ENCODE measurements at regions not wholly inside any gene's neighbourhood (a gene's known extent, or its start where the extent isn't known, plus 50 kb on each side); places are given as distances from the start of the nearest gene placed in this dataset.

DNA sequence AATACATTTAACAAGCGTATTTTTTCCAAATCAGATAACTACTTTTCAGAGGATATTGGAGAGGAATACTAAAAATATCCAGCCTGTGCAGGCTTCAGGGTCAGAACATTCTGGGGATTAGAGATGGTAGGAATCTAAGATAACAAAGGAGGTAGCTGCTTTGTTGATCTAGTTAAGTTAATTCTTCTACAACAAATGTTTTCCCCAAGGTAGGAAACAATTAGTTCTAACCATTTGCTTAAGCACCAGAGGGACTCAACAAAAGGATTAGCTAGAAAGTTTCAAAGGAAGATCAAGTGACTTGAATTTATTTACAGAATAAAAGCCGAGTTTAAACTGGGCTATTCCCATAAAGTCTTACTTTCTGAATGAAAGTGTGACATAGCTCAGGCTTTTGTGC lies 524.2 kb downstream of the TMTC2 start:
- H3K9me3 ChIP-seq (ENCODE audit: control insufficient read depth in 2 of 2, insufficient read depth in 1 of 2, low read depth in 1 of 2, low read length in 1 of 2) = no peaks in the 10 kb centered on the region
- WGBS, 2 donors = 60 to 70% methylated on average over 2 of the region's 2 CpGs
- H3K36me3 ChIP-seq (ENCODE audit: control insufficient read depth in 2 of 2, insufficient read depth in 2 of 2, low read length in 1 of 2) = no peaks in the 10 kb centered on the region
- H3K27ac ChIP-seq (ENCODE audit: low read depth in 2 of 2, low read length in 1 of 2) = no peak overlapping the region
- no peaks in the 10 kb centered on the region for H3K4me1 ChIP-seq (ENCODE audit: control insufficient read depth in 2 of 2, insufficient read depth in 2 of 2, low read length in 1 of 2)
- no peak overlapping the region for H3K4me3 ChIP-seq (ENCODE audit: low read depth in 1 of 2, low read length in 2 of 2)
- no peaks in the 10 kb centered on the region for H3K27me3 ChIP-seq (ENCODE audit: control insufficient read depth in 1 of 2, insufficient read depth in 2 of 2, low read length in 2 of 2)

DNA sequence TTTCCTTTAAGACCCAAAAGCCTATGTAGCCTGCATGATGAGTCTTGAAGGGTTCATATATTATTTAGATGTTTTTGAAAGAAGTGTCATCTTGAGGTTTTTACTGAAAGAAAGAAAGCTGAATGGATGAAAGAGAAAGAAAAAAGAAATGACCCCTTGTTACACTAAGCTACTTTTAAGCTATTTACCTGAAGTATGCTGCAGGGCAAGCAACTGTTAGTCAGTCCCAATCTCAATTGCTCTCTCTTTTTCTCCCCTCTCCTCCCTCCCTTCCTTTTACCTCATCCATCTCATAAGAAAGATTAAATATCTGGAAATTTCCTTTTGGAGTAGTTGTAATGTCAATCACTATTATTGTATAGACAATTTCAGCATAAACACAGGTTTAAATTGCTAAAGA lies 512.4 kb downstream of the TMTC2 start:
- no peaks in the 10 kb centered on the region for H3K4me1 ChIP-seq (ENCODE audit: control insufficient read depth in 2 of 2, insufficient read depth in 2 of 2, low read length in 1 of 2)
- H3K27me3 ChIP-seq (ENCODE audit: control insufficient read depth in 1 of 2, insufficient read depth in 2 of 2, low read length in 2 of 2) = no peaks in the 10 kb centered on the region
- H3K36me3 ChIP-seq (ENCODE audit: control insufficient read depth in 2 of 2, insufficient read depth in 2 of 2, low read length in 1 of 2) = no peaks in the 10 kb centered on the region
- no peak overlapping the region for H3K4me3 ChIP-seq (ENCODE audit: low read depth in 1 of 2, low read length in 2 of 2)
- H3K27ac ChIP-seq (ENCODE audit: low read depth in 2 of 2, low read length in 1 of 2) = no peak overlapping the region
- H3K9me3 ChIP-seq (ENCODE audit: control insufficient read depth in 2 of 2, insufficient read depth in 1 of 2, low read depth in 1 of 2, low read length in 1 of 2) = no peaks in the 10 kb centered on the region

DNA sequence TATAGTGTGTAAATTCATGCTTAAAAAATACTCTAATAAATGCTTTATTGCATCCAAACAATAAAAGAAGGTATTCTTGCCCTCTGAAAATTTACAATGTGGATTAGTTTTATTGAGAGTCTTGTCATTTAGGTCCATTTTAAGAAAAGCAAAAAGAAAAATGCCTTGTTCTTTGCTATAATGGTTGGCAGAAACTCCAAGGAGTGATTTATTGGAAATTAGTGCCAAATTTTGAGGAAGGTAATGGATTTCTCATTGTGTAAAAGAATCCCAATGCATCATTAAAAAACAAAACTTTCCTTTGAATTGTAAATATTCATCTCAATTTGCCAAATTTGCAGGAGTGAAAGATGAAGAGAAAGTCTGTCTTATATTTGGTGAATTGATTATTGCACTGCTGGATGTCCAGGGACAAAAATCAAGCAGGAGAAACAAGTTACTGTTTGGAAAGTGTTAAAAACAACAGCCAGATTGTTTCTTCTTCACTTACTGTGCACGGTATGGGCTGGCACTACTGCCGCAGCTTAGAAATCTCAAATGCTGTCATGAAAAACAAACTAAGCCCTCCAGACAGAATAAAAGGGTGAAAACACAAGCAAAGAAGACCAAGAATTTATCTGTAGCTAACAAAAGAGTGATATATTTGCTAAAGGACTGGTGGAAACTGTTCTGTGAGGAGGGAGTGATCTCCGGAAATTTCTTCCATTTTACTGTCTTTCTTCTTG lies 511.7 kb downstream of the TMTC2 start:
- no peaks in the 10 kb centered on the region for H3K9me3 ChIP-seq (ENCODE audit: control insufficient read depth in 2 of 2, insufficient read depth in 1 of 2, low read depth in 1 of 2, low read length in 1 of 2)
- H3K4me3 ChIP-seq (ENCODE audit: low read depth in 1 of 2, low read length in 2 of 2) = no peak overlapping the region
- H3K36me3 ChIP-seq (ENCODE audit: control insufficient read depth in 2 of 2, insufficient read depth in 2 of 2, low read length in 1 of 2) = no peaks in the 10 kb centered on the region
- H3K27ac ChIP-seq (ENCODE audit: low read depth in 2 of 2, low read length in 1 of 2) = no peak overlapping the region
- WGBS, 2 donors = 14 to 29% methylated on average over 3 of the region's 3 CpGs
- H3K4me1 ChIP-seq (ENCODE audit: control insufficient read depth in 2 of 2, insufficient read depth in 2 of 2, low read length in 1 of 2) = no peaks in the 10 kb centered on the region
- H3K27me3 ChIP-seq (ENCODE audit: control insufficient read depth in 1 of 2, insufficient read depth in 2 of 2, low read length in 2 of 2) = no peaks in the 10 kb centered on the region

DNA sequence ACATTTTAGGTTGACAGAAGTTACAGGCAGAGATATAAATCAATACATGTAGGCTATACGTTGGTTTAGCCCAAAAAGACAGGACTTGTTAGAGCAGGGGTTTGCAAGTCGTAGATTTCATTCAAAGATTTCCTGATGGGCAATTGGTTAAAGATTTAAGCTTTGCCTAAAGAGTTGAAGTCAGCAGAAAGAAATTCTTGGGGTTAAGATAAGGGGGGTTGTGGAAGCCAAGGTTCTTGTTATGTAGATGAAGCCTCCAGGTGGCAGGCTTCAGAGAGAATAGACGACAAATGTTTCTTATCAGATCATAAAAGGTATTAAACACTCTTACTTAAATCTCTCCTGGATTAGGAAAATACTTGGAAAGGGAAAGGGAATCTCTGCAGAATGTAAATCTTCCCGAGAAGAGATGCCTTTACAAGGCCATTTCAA lies 510.8 kb downstream of the TMTC2 start:
- H3K4me3 ChIP-seq (ENCODE audit: low read depth in 1 of 2, low read length in 2 of 2) = no peak overlapping the region
- no peaks in the 10 kb centered on the region for H3K4me1 ChIP-seq (ENCODE audit: control insufficient read depth in 2 of 2, insufficient read depth in 2 of 2, low read length in 1 of 2)
- no peaks in the 10 kb centered on the region for H3K9me3 ChIP-seq (ENCODE audit: control insufficient read depth in 2 of 2, insufficient read depth in 1 of 2, low read depth in 1 of 2, low read length in 1 of 2)
- H3K27ac ChIP-seq (ENCODE audit: low read depth in 2 of 2, low read length in 1 of 2) = no peak overlapping the region
- H3K36me3 ChIP-seq (ENCODE audit: control insufficient read depth in 2 of 2, insufficient read depth in 2 of 2, low read length in 1 of 2) = no peaks in the 10 kb centered on the region
- 50 to 59% methylated on average over 4 of the region's 4 CpGs for WGBS, 2 donors
- H3K27me3 ChIP-seq (ENCODE audit: control insufficient read depth in 1 of 2, insufficient read depth in 2 of 2, low read length in 2 of 2) = no peaks in the 10 kb centered on the region

- H3K27ac ChIP-seq (ENCODE audit: low read depth in 2 of 2, low read length in 1 of 2) = no peak overlapping the region
- no peak overlapping the region for H3K4me3 ChIP-seq (ENCODE audit: low read depth in 1 of 2, low read length in 2 of 2)
- 86 to 92% methylated on average over 3 of the region's 3 CpGs for WGBS, 2 donors
- H3K36me3 ChIP-seq (ENCODE audit: control insufficient read depth in 2 of 2, insufficient read depth in 2 of 2, low read length in 1 of 2) = no peaks in the 10 kb centered on the region
- H3K27me3 ChIP-seq (ENCODE audit: control insufficient read depth in 1 of 2, insufficient read depth in 2 of 2, low read length in 2 of 2) = no peaks in the 10 kb centered on the region
- H3K4me1 ChIP-seq (ENCODE audit: control insufficient read depth in 2 of 2, insufficient read depth in 2 of 2, low read length in 1 of 2) = no peaks in the 10 kb centered on the region
- H3K9me3 ChIP-seq (ENCODE audit: control insufficient read depth in 2 of 2, insufficient read depth in 1 of 2, low read depth in 1 of 2, low read length in 1 of 2) = no peaks in the 10 kb centered on the region
These were observed 510.1 kb downstream of the TMTC2 start for GRCh38 chr12:83196694-83197350.

DNA sequence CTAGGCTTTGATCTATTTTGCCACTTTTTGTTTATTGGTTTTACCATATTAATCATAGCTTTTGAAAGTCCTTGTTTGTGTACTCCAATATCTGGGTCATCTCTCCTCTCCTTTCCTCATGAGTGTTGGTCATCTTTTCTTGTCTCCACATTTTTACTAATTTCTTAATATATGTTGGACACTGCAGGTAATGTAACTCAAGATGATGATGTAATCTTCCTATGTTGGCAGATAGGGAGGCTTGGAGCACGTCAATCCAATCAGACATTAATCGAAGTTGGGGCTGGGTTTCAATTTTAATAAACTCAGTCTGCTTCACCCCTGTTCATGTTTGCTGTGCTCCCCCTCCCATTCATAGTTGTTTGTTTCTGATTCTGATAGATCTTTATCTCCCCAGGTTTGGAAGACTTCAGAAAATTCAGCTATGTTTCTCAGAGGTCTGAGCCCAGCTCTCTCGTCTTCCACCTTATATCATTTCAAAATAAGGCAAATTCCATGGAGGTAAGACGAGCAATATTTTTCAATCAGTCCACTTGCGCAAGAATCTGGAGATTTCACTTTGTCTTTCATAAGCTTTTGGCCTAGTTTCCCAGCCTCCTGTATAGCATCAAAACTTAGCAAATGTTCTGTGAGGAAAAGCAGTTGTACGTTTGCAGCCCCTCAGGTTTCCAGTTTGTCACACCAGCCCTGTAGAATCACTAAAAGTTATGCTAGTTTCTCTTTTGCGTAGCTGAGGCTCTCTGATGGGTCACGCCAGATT lies 504.1 kb downstream of the TMTC2 start:
- H3K9me3 ChIP-seq (ENCODE audit: control insufficient read depth in 2 of 2, insufficient read depth in 1 of 2, low read depth in 1 of 2, low read length in 1 of 2) = no peaks in the 10 kb centered on the region
- no peaks in the 10 kb centered on the region for H3K27me3 ChIP-seq (ENCODE audit: control insufficient read depth in 1 of 2, insufficient read depth in 2 of 2, low read length in 2 of 2)
- 84 to 93% methylated on average over 8 of the region's 8 CpGs for WGBS, 2 donors
- no peaks in the 10 kb centered on the region for H3K36me3 ChIP-seq (ENCODE audit: control insufficient read depth in 2 of 2, insufficient read depth in 2 of 2, low read length in 1 of 2)
- no peak overlapping the region for H3K27ac ChIP-seq (ENCODE audit: low read depth in 2 of 2, low read length in 1 of 2)
- H3K4me1 ChIP-seq (ENCODE audit: control insufficient read depth in 2 of 2, insufficient read depth in 2 of 2, low read length in 1 of 2) = no peaks in the 10 kb centered on the region
- no peak overlapping the region for H3K4me3 ChIP-seq (ENCODE audit: low read depth in 1 of 2, low read length in 2 of 2)

DNA sequence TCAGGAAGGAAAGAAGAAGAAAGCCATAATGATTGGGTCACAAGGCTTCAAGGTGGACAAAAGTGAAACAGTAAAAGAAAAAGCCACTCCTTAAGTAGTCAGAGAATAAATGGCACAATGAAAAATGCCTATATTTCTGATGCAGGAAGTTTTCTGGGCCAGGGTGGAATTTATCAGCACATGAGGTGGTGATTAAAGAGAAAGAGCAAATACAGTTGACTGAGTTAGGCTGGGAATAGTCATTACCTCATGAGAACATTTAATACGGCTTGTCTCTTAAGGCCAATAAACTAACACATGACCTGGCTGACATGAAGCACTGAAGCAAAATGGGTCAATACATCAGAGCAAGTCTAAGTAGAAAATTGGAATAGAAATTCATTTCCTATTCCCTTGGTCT lies 499.7 kb downstream of the TMTC2 start:
- Histone ChIP-seq H3K9me3 (ENCODE audit: control insufficient read depth in 2 of 2, insufficient read depth in 1 of 2, low read depth in 1 of 2, low read length in 1 of 2) (no peaks in the 10 kb centered on the region), H3K4me3 (ENCODE audit: low read depth in 1 of 2, low read length in 2 of 2) (no peak overlapping the region), H3K4me1 (ENCODE audit: control insufficient read depth in 2 of 2, insufficient read depth in 2 of 2, low read length in 1 of 2) (no peaks in the 10 kb centered on the region), H3K27me3 (ENCODE audit: control insufficient read depth in 1 of 2, insufficient read depth in 2 of 2, low read length in 2 of 2) (no peaks in the 10 kb centered on the region), H3K27ac (ENCODE audit: low read depth in 2 of 2, low read length in 1 of 2) (no peak overlapping the region), H3K36me3 (ENCODE audit: control insufficient read depth in 2 of 2, insufficient read depth in 2 of 2, low read length in 1 of 2) (no peaks in the 10 kb centered on the region)
- WGBS, 2 donors = 61 to 81% methylated on average over 1 of the region's 1 CpG

DNA sequence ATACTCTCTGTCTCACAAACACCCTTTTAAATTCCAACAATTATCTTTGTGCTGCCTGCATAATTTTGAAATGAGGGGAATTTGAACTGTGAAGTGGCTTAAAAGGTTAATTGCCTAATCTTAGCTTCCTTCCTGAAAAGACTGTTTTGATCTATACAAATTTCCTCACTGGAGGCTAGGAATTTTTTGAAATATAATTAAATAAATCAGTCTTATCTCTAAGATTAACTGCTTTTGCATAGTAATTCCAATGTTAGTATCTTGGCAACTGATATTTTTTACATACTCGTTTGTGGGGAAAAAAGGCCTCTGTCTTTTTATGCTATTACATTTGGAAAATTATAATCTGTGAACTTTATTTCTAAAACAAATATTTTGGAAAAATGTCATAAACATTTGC lies 498.5 kb downstream of the TMTC2 start:
- no peaks in the 10 kb centered on the region for H3K36me3 ChIP-seq (ENCODE audit: control insufficient read depth in 2 of 2, insufficient read depth in 2 of 2, low read length in 1 of 2)
- no peaks in the 10 kb centered on the region for H3K9me3 ChIP-seq (ENCODE audit: control insufficient read depth in 2 of 2, insufficient read depth in 1 of 2, low read depth in 1 of 2, low read length in 1 of 2)
- no peaks in the 10 kb centered on the region for H3K4me1 ChIP-seq (ENCODE audit: control insufficient read depth in 2 of 2, insufficient read depth in 2 of 2, low read length in 1 of 2)
- no peak overlapping the region for H3K27ac ChIP-seq (ENCODE audit: low read depth in 2 of 2, low read length in 1 of 2)
- H3K4me3 ChIP-seq (ENCODE audit: low read depth in 1 of 2, low read length in 2 of 2) = no peak overlapping the region
- WGBS, 2 donors = 26 to 32% methylated on average over 1 of the region's 1 CpG
- H3K27me3 ChIP-seq (ENCODE audit: control insufficient read depth in 1 of 2, insufficient read depth in 2 of 2, low read length in 2 of 2) = no peaks in the 10 kb centered on the region

Data from esophagus (tissue), 2 donors.